Hematopoietic multipotent progenitor cell treated with erythropoietin and hydrocortisone succinate and interleukin-3 and kit ligand, for 15 days (in vitro differentiated cells): ENCODE measurements at regions not wholly inside any gene's neighbourhood (a gene's known extent, or its start where the extent isn't known, plus 50 kb on each side); places are given as distances from the start of the nearest gene placed in this dataset.

Experiments used
- DNase-seq: peaks from one replicate; pipeline ENCODE4 v3.0.0-alpha.2; 2015; ENCODE audit warnings: low spot score

- DNase-seq: no peak
These were observed 86.9 kb downstream of the FGF9 start for GRCh38 chr13:21757763-21758162.

- DNase-seq: no peak
These were observed 87.6 kb downstream of the FGF9 start for GRCh38 chr13:21758441-21758840.

GRCh38 chr13:21759463-21759862 is 88.6 kb downstream of the FGF9 start:
- no peak for DNase-seq

DNA sequence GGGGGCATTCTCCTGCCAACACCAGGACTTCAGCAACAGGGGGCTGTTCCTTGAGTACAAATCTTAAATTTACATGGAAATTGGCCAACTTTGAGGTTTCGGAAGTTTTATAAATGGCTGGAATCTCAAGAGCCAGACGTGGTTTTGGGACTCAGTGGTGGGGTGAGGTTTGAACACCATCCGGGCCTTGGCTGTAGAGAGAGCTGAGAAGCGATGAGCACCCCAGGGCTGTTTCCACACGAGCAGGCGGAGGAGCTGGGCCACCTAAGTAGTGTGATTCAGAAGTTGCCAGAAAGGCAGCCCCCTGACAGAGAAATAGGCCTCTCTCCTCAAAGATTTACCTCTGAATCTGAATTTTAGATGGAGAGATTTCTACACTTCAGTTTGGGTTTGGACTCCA is 89.0 kb downstream of the FGF9 start:
- DNase-seq: no peak

DNA sequence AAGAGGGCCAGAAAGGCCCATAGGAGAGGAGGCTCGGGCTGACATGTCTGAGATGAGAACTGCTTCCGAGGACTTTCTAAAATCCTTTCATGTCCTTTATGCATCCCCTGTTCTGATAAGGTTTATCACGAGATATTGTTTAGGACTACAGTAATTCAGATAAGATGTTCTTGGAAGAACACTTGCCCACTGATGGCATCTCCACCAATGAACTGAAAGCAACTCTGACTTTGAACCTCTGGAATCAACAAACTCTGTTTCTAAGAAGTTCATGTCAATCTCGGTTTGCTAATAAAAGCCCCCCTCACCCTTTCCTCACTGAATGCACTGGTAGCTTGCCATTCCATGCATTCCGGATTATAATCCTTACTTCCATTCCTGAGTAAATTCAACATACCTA is 90.9 kb downstream of the FGF9 start:
- DNase-seq: no peak

- no peak for DNase-seq
These were observed 91.6 kb downstream of the FGF9 start for GRCh38 chr13:21762512-21762911.

DNA sequence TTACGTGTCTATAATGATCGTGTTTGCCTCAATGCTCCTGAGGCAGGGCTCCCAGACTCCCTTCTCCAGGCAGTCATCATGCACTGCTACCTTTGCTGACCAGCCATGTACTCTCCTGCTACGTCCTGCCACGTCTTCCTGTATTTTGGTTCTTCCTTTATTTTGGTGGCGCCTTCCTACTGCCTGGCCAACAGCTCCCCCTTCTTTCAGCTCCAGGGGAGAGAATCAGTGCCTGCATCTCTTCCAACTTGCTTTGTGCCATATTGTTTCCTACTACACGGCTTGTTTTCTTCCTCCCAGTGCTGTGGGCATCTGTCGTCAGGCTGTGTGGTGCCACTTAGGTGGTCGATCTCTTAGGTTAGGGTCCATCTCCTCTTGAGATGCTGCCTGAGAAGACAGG is 96.2 kb downstream of the FGF9 start:
- DNase-seq: no peak

DNA sequence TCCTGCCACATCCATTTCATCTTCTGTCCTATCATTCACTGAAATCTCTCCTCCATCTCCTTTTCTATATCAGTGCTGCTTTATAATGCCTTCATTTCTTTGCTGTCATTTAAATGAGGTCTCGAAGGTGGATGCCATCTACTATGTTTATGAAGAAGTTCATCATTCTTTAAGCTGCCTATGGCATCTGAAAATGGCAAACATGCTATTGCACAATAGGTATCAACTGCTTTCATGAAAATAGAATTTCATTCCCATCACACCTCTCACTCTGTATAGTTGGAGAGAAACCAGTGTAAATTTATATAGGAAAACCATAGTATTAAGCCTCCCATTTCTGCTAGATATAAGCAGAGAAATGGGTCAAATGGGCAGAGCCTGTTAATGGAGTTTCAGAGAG is 100.2 kb downstream of the FGF9 start:
- DNase-seq: no peak

DNA sequence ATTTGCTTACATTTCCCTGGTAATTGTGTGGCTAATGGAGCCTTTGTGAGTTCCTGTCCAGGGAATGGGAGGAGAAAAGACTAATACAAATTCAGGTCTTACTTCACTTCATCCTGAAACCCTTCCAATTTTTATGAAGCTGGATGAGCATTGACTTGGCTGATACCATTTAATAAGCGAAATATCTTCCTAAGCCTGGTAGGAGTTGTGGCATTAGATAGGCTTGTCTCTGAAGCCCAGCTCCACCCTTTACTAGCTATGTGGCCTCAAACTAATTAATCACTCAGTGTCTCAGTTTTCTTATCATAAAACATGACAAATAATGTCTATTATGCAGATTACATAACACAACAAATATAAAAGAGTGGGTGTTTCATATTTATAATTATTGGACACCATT is 106.3 kb downstream of the FGF9 start:
- peak; percentile 43 for DNase-seq

DNA sequence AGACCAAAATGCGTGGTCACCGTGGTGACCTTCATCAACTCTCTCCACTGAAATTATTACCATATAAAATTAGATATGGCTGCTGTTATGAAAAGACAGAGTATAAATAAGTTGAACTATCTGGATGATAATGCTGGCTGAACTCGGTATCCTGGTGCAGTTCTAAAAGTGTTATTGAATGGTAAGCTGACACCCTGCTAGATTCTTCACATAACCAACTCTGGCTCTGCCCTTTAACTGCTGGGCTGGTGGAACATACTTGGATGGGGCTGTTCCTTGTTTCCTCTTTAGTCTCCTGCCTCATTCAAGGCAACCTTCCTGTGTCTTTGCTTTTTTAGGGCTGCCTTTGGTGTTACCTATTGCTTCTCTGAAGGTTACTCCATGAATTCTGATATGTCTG is 106.9 kb downstream of the FGF9 start:
- DNase-seq: no peak

GRCh38 chr13:21782736-21783135 is 111.9 kb downstream of the FGF9 start:
- no peak for DNase-seq

DNA sequence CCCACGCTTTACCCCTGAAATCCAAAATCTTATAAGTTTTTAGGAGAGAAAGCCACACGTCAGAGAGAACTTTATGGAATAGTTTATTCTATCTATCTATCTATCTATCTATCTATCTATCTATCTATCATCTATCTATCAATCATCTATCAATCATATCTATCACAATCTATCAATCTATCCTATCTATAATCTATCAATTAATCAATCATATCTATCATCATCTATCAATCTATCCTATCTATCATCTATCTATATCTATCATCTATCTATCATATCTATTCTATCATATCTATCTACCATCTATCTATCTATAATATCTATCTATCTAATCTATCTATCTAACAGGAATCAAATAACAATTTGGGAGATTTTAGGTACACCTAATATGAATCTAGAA is 115.1 kb downstream of the FGF9 start:
- DNase-seq: no peak

GRCh38 chr13:21796066-21796465 is 125.2 kb downstream of the FGF9 start:
- DNase-seq: no peak

DNA sequence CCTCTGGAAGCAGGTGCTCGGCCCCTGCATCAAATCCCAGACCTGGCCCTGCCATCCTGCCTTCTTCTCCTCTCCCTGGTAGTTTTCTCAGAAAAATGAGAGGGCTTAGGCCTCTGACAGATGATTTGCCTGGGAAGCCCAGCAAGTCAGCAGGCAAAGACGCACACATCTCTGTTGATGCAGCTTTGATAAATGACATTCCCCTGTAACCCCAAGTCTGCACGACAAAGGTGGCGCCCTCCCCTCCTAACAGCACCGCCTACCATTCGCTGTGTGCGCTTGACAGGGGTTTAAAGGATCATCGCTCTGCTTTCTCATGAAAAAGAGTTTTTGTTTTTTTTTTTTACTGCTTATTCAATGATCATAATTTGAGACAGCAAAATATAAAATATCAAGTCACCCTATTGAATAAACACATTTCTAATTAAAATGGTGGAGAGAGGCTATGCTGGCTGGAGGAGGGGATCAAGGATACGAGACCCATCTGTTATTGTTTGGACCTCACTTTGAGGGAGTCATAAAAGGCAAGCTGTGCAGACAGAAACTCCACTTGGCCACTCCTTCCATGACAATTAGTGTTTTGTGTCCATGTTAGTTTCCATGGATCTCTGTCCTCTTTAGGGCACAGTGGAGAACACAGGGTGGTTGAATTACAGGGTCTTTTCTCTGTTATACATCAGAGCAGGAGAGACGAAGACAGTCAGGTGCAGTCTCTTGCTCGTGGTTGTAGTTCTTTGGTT is 126.1 kb downstream of the FGF9 start:
- no peak for DNase-seq

- no peak for DNase-seq
These were observed 126.9 kb downstream of the FGF9 start for GRCh38 chr13:21797736-21798135.

DNA sequence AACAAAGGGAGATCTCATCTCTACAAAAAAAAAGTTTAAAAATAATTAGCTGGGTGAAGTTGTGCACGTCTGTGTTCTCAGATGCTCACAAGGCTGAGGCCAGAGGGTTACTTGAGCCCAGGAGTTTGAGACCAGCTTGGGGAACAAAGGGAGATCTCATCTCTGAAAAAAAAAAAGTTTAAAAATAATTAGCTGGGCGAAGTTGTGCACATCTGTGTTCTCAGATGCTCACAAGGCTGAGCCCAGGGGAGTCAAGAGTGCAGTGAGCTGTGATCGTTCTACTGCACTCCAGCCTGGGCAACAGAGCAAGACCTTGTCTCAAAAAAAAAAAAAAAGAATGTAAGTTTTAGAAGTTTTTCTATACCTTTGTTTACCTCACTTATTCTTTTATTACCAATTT is 127.3 kb downstream of the FGF9 start:
- no peak for DNase-seq

DNA sequence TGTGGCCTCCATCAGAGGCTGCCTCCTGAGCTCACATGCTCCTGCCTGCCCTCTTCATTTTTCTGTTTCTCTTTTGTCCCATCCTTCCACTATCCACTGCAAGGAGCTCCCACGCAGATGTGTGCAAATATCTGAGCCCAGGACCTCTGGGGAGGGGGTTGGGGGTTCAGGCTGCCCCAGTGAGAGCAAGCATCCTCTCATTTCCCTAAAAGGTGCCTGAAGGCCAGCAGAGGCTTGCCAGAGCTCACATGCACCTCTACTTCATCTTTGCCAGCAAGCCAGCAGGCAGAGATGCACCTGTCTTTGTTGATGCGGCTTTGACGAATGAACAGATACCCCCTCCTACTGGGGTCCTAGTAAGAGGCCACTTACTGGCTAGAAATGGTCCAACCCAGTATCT is 128.8 kb downstream of the FGF9 start:
- no peak for DNase-seq

GRCh38 chr13:21800837-21801616 is 130.2 kb downstream of the FGF9 start:
- no peak for DNase-seq

- DNase-seq: no peak
These were observed 134.9 kb downstream of the FGF9 start for GRCh38 chr13:21805733-21806132.

GRCh38 chr13:21812192-21812626 is 141.3 kb downstream of the FGF9 start:
- no peak for DNase-seq

- DNase-seq: no peak
These were observed 142.2 kb downstream of the FGF9 start for GRCh38 chr13:21813110-21813509.

- no peak for DNase-seq
These were observed 143.0 kb downstream of the FGF9 start for GRCh38 chr13:21813844-21814243.

DNA sequence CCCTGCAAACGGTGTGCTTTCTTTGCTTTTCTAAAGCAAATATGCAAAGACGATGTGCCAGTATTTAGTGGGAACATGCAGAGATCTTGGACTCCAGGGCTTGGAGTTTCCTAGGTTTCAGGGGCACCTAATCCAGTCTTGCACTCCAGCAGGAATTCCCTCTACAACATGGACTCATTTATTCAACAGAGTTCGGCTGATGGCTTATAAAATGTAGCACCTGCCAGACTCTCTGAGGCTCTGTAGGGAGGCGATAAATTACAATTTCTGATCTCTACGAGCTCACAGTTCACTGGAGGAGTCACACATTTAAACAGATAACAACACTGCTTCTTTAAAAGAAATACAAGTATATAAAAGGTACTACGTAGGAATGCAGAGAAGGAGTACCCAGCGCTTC is 143.7 kb downstream of the FGF9 start:
- DNase-seq: no peak

- DNase-seq: no peak
These were observed 147.0 kb downstream of the FGF9 start for GRCh38 chr13:21817878-21818277.
